ENCODE measurements at regions not wholly inside any gene's neighbourhood (a gene's known extent, or its start where the extent isn't known, plus 50 kb on each side); places are given as distances from the start of the nearest gene placed in this dataset.

- H3K4me3 ChIP-seq (ENCODE audit: low read depth, low read length): no peak overlapping the region
- TF ChIP-seq POLR2A (IDR thresholded peaks at IDR 0.05; ENCODE audit: extremely low read depth, insufficient read length) (no peak), MAX (IDR thresholded peaks at IDR 0.05; ENCODE audit: low read depth, low read length) (no peak), MYC (IDR thresholded peaks at IDR 0.05; ENCODE audit: low read depth, low read length) (no peak), CTCF (IDR thresholded peaks at IDR 0.05; ENCODE audit: low read depth, low read length) (no peak)
- no peak for DNase-seq (ENCODE audit: low read depth)
These were observed 88.6 kb upstream of the CDH20 start for GRCh38 chr18:61244632-61245031.

GRCh38 chr18:61245276-61245675 lies 88.0 kb upstream of the CDH20 start:
- no peak for TF ChIP-seq POLR2A (IDR thresholded peaks at IDR 0.05; ENCODE audit: extremely low read depth, insufficient read length)
- TF ChIP-seq CTCF (IDR thresholded peaks at IDR 0.05; ENCODE audit: low read depth, low read length): no peak
- TF ChIP-seq MAX (IDR thresholded peaks at IDR 0.05; ENCODE audit: low read depth, low read length): no peak
- no peak for TF ChIP-seq MYC (IDR thresholded peaks at IDR 0.05; ENCODE audit: low read depth, low read length)
- no peak overlapping the region for H3K4me3 ChIP-seq (ENCODE audit: low read depth, low read length)
- no peak for DNase-seq (ENCODE audit: low read depth)

GRCh38 chr18:61248589-61248988 lies 84.6 kb upstream of the CDH20 start:
- no peak for TF ChIP-seq MYC (IDR thresholded peaks at IDR 0.05; ENCODE audit: low read depth, low read length)
- no peak for DNase-seq (ENCODE audit: low read depth)
- no peak overlapping the region for H3K4me3 ChIP-seq (ENCODE audit: low read depth, low read length)

- TF ChIP-seq CTCF (IDR thresholded peaks at IDR 0.05; ENCODE audit: low read depth, low read length) (no peak), POLR2A (IDR thresholded peaks at IDR 0.05; ENCODE audit: extremely low read depth, insufficient read length) (no peak), MYC (IDR thresholded peaks at IDR 0.05; ENCODE audit: low read depth, low read length) (no peak), MAX (IDR thresholded peaks at IDR 0.05; ENCODE audit: low read depth, low read length) (no peak)
- no peak overlapping the region for H3K4me3 ChIP-seq (ENCODE audit: low read depth, low read length)
- no peak for DNase-seq (ENCODE audit: low read depth)
These were observed 76.9 kb upstream of the CDH20 start for GRCh38 chr18:61256291-61256690.

GRCh38 chr18:61261870-61262269 lies 71.4 kb upstream of the CDH20 start:
- DNase-seq (ENCODE audit: low read depth): no peak
- H3K4me3 ChIP-seq (ENCODE audit: low read depth, low read length): no peak overlapping the region
- TF ChIP-seq MAX (IDR thresholded peaks at IDR 0.05; ENCODE audit: low read depth, low read length) (no peak), MYC (IDR thresholded peaks at IDR 0.05; ENCODE audit: low read depth, low read length) (no peak), POLR2A (IDR thresholded peaks at IDR 0.05; ENCODE audit: extremely low read depth, insufficient read length) (no peak), CTCF (IDR thresholded peaks at IDR 0.05; ENCODE audit: low read depth, low read length) (no peak)

GRCh38 chr18:61272793-61273192 lies 60.4 kb upstream of the CDH20 start:
- no peak for DNase-seq (ENCODE audit: low read depth)
- TF ChIP-seq MAX (IDR thresholded peaks at IDR 0.05; ENCODE audit: low read depth, low read length) (no peak), CTCF (IDR thresholded peaks at IDR 0.05; ENCODE audit: low read depth, low read length) (no peak), MYC (IDR thresholded peaks at IDR 0.05; ENCODE audit: low read depth, low read length) (no peak)
- no peak overlapping the region for H3K4me3 ChIP-seq (ENCODE audit: low read depth, low read length)

Measured in NB4 (cell line).